GM12878 (cell line): ENCODE measurements at regions not wholly inside any gene's neighbourhood (a gene's known extent, or its start where the extent isn't known, plus 50 kb on each side); places are given as distances from the start of the nearest gene placed in this dataset.

ENCODE experiments used
- ATAC-seq: fragments of 200-7000 bp; cut with Tn5 transposase; 3 replicates; pipeline ENCODE4 v1.9.1; 2020; ENCODE audit warnings: mild to moderate bottlenecking, moderate library complexity
- BruUV-seq: library from RNA; stranded (reverse); fragments of 400-500 nt; replicated peaks from 2 replicates; lab custom pipeline; 2021; lab: Mats Ljungman, UMichigan
- CTCF ChIA-PET: fragments of 300-600 bp; sonication (Branson Sonifier 250); formaldehyde crosslinking; extraction: SDS; loops from one replicate; lab custom pipeline; 2021; ENCODE audit warnings: inconsistent platforms; lab: Yijun Ruan, JAX
- POLR2A ChIA-PET: fragments of 350-600 bp; formaldehyde crosslinking; extraction: SDS; loops from one replicate; lab custom pipeline; 2021; ENCODE audit warnings: inconsistent platforms; lab: Charles Lee
- RAD21 ChIA-PET: fragments of 300-600 bp; sonication (Branson Sonifier 250); formaldehyde crosslinking; loops from one replicate; lab custom pipeline; 2023; ENCODE audit warnings: antibody characterized with exemption; ENCODE audit not compliant: unreplicated experiment; lab: Charles Lee
- SMC1A ChIA-PET: fragments of 300-600 bp; sonication (Branson Sonifier 250); formaldehyde crosslinking; loops from one replicate; lab custom pipeline; 2023; ENCODE audit not compliant: unreplicated experiment, uncharacterized antibody; lab: Charles Lee
- DNase-seq: peaks from one replicate; pipeline ENCODE4 v3.0.0-alpha.2; 2011; ENCODE audit warnings: low read depth, low spot score
- FAIRE-seq: peaks from 3 replicates; lab custom pipeline; 2011; peaks lifted over from hg19 to GRCh38; lab: Jason Lieb, UNC
- H2AFZ ChIP-seq: 2 replicates; pipeline ENCODE4 v1.6.0; 2011; ENCODE audit warnings: low read depth, low read length, control low read depth; ENCODE audit not compliant: control insufficient read depth
- H3K27ac ChIP-seq: 2 replicates; pipeline ENCODE4 v1.5.1; 2011; ENCODE audit warnings: control low read depth; ENCODE audit not compliant: control insufficient read depth, insufficient read depth
- H3K27me3 ChIP-seq, 2 experiments: replicated peaks in 1 of 2; 2 replicates each; pipeline versions ENCODE4 v1.6.0 to v1.6.1; 2011; ENCODE audit warnings: low read length in 1 of 2; ENCODE audit not compliant: control insufficient read depth in 2 of 2, insufficient read depth in 2 of 2
- H3K36me3 ChIP-seq, 2 experiments: 2 replicates each; pipeline ENCODE4 v1.5.1; 2011; ENCODE audit warnings: low read length in 1 of 2; ENCODE audit not compliant: control insufficient read depth in 2 of 2, insufficient read depth in 2 of 2
- H3K4me1 ChIP-seq: 2 replicates; pipeline ENCODE4 v1.6.1; 2011; ENCODE audit warnings: mild to moderate bottlenecking, low read length, moderate library complexity, mixed read lengths; ENCODE audit not compliant: control insufficient read depth, insufficient read depth
- H3K4me2 ChIP-seq: 2 replicates; pipeline ENCODE4 v1.6.0; 2011; ENCODE audit warnings: control low read depth; ENCODE audit not compliant: control insufficient read depth, insufficient read depth
- H3K4me3 ChIP-seq: fragments of 200-600 bp; sonication (generic); 2 replicates; pipeline ENCODE4 v1.5.1; 2016
- H3K79me2 ChIP-seq: 2 replicates; pipeline ENCODE4 v1.6.0; 2011; ENCODE audit warnings: low read length; ENCODE audit not compliant: control insufficient read depth, insufficient read depth
- H3K9ac ChIP-seq: 2 replicates; pipeline ENCODE4 v1.8.0; 2011; ENCODE audit warnings: low read length, control low read depth, mixed read lengths; ENCODE audit not compliant: control insufficient read depth, insufficient read depth
- H3K9me3 ChIP-seq: replicated peaks from 3 replicates; pipeline ENCODE4 v1.5.1; 2011; ENCODE audit warnings: mild to moderate bottlenecking, low read length; ENCODE audit not compliant: control insufficient read depth, insufficient read depth
- H4K20me1 ChIP-seq: 2 replicates; pipeline ENCODE4 v1.6.0; 2011; ENCODE audit not compliant: control insufficient read depth, insufficient read depth
- BACH1 ChIP-seq: fragments of 450-650 bp; IDR thresholded peaks from 2 replicates; pipeline ENCODE4 v1.6.1; 2017; ENCODE audit warnings: mild to moderate bottlenecking, borderline replicate concordance
- NFIC ChIP-seq: IDR thresholded peaks from 2 replicates; pipeline ENCODE4 v1.6.1; 2012; ENCODE audit warnings: low read depth, mild to moderate bottlenecking, inconsistent platforms, low read length, moderate library complexity
- NRF1 ChIP-seq: conservative IDR thresholded peaks from 2 replicates; pipeline ENCODE4 v1.6.1; 2011; ENCODE audit warnings: mild to moderate bottlenecking, low read depth, low read length, improper control_type of control experiment
- RAD51 ChIP-seq: fragments of 450-650 bp; IDR thresholded peaks from 2 replicates; pipeline ENCODE4 v1.6.1; 2016; ENCODE audit warnings: moderate library complexity, mild to moderate bottlenecking, inconsistent platforms
- SMARCA5 ChIP-seq: fragments of 450-650 bp; IDR thresholded peaks from 2 replicates; pipeline ENCODE4 v1.6.1; 2017; ENCODE audit warnings: mild to moderate bottlenecking
- TCF7 ChIP-seq: IDR thresholded peaks from 2 replicates; pipeline ENCODE4 v1.6.1; 2014; ENCODE audit warnings: antibody characterized with exemption, borderline replicate concordance
- YY1 ChIP-seq: IDR thresholded peaks from 2 replicates; pipeline ENCODE4 v1.6.1; 2011; ENCODE audit warnings: low read depth, mild to moderate bottlenecking, low read length
- ZBTB11 ChIP-seq: fragments of 450-650 bp; formaldehyde crosslinking; IDR thresholded peaks from 2 replicates; pipeline ENCODE4 v1.5.0; 2022; ENCODE audit warnings: mild to moderate bottlenecking, missing genetic modification characterization
- ZNF207 ChIP-seq: fragments of 450-650 bp; IDR thresholded peaks from 2 replicates; pipeline ENCODE4 v1.6.1; 2014; ENCODE audit warnings: antibody characterized with exemption, mild to moderate bottlenecking, borderline replicate concordance
- ZSCAN29 ChIP-seq: fragments of 450-650 bp; IDR thresholded peaks from 2 replicates; pipeline ENCODE4 v1.6.1; 2017; ENCODE audit warnings: mild to moderate bottlenecking, moderate library complexity
- in situ Hi-C: fragments of 300-500 bp; cut with MboI; formaldehyde crosslinking; loops from 9 replicates; pipeline ENCODE4 v1.14.3; 2018; ENCODE audit warnings: mixed read lengths
- intact Hi-C: fragments of 100-400 bp; cut with micrococcal nuclease; formaldehyde crosslinking; loops from one replicate; pipeline ENCODE4 v1.14.2; 2022; ENCODE audit not compliant: unreplicated experiment
- TF ChIP-seq, protein P1 (sequence below): IDR thresholded peaks from 2 replicates; pipeline ENCODE4 v1.6.1; 2011; ENCODE audit warnings: borderline replicate concordance, low read depth, mild to moderate bottlenecking, moderate library complexity, low read length; ENCODE audit not compliant: insufficient read depth, poor library complexity, severe bottlenecking
- TF ChIP-seq, protein P2 (sequence below): fragments of 450-650 bp; IDR thresholded peaks from 2 replicates; pipeline ENCODE4 v1.6.1; 2014; ENCODE audit warnings: mild to moderate bottlenecking

DNA sequence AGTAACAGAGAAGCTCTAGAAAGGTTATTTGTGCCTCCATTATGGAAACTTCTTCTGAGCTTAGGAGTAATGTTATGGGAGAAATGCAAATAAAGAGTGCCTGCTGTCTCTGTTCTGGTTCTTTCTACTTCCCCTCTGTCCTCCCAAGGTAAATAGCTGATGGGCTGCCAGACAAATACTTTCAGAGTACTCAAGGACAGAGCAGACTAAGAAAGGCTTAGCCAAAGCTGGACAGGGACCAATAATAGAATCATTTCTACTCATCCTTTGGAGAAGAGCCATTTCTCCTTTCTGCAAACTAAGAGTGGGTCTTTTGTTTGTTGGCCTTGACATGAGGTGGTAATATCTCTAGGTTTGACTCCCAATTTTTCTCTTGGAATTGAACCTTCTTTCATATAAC, 136.1 kb downstream of the MID1IP1 start:
- TF ChIP-seq NRF1 (no peak), ZBTB11 (CRISPR knock-in tag) (no peak), ZSCAN29 (no peak), ZNF207 (no peak), NFIC (no peak), RAD51 (no peak), TCF7 (no peak), SMARCA5 (no peak), BACH1 (no peak), YY1 (no peak)
- TF ChIP-seq, protein P1, sequence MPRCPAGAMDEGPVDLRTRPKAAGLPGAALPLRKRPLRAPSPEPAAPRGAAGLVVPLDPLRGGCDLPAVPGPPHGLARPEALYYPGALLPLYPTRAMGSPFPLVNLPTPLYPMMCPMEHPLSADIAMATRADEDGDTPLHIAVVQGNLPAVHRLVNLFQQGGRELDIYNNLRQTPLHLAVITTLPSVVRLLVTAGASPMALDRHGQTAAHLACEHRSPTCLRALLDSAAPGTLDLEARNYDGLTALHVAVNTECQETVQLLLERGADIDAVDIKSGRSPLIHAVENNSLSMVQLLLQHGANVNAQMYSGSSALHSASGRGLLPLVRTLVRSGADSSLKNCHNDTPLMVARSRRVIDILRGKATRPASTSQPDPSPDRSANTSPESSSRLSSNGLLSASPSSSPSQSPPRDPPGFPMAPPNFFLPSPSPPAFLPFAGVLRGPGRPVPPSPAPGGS = no peak
- TF ChIP-seq, protein P2, sequence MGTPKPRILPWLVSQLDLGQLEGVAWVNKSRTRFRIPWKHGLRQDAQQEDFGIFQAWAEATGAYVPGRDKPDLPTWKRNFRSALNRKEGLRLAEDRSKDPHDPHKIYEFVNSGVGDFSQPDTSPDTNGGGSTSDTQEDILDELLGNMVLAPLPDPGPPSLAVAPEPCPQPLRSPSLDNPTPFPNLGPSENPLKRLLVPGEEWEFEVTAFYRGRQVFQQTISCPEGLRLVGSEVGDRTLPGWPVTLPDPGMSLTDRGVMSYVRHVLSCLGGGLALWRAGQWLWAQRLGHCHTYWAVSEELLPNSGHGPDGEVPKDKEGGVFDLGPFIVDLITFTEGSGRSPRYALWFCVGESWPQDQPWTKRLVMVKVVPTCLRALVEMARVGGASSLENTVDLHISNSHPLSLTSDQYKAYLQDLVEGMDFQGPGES = no peak
- Histone ChIP-seq H3K4me3 (no peak overlapping the region), H3K36me3 (no peaks in the 10 kb centered on the region), H3K27ac (no peak overlapping the region), H4K20me1 (no peaks in the 10 kb centered on the region), H3K9ac (no peak overlapping the region), H3K79me2 (no peaks in the 10 kb centered on the region), H3K4me2 (no peak overlapping the region), H2AFZ (no peak overlapping the region), H3K4me1 (no peaks in the 10 kb centered on the region), H3K9me3 (no peaks in the 10 kb centered on the region; the same call in 2 of the 3 replicates), H3K27me3 (no peaks in the 10 kb centered on the region)
- intact Hi-C loops = no loop called here
- ChIA-PET SMC1A (interaction anchor here (1.2 to 1.7 kb wide), 2 partner anchors 10 to 20 kb away, joined by 3 to 5 read pairs; no protein-coding TSS in a partner anchor), RAD21 (no interaction called here), POLR2A (interaction anchor here (0.6 kb wide), 1 partner anchor 43 kb away, joined by 4 read pairs; no protein-coding TSS in a partner anchor), CTCF (interaction anchor here (1.3 kb wide), 1 partner anchor 44 kb away, joined by 4 read pairs; no protein-coding TSS in a partner anchor)
- FAIRE-seq (no peak), DNase-seq (no peak), ATAC-seq (no peak)
- BruUV-seq = no TSS peak
- in situ Hi-C loops = no loop called here
